ENCODE measurements at regions not wholly inside any gene's neighbourhood (a gene's known extent, or its start where the extent isn't known, plus 50 kb on each side); places are given as distances from the start of the nearest gene placed in this dataset.

- no peak overlapping the region for H3K27ac ChIP-seq
- CTCF ChIA-PET: no interaction called here
- no peak for DNase-seq (ENCODE audit: low spot score)
- POLR2A ChIA-PET (ENCODE audit: low non-redundant PET): no interaction called here
- TF ChIP-seq, protein P1, sequence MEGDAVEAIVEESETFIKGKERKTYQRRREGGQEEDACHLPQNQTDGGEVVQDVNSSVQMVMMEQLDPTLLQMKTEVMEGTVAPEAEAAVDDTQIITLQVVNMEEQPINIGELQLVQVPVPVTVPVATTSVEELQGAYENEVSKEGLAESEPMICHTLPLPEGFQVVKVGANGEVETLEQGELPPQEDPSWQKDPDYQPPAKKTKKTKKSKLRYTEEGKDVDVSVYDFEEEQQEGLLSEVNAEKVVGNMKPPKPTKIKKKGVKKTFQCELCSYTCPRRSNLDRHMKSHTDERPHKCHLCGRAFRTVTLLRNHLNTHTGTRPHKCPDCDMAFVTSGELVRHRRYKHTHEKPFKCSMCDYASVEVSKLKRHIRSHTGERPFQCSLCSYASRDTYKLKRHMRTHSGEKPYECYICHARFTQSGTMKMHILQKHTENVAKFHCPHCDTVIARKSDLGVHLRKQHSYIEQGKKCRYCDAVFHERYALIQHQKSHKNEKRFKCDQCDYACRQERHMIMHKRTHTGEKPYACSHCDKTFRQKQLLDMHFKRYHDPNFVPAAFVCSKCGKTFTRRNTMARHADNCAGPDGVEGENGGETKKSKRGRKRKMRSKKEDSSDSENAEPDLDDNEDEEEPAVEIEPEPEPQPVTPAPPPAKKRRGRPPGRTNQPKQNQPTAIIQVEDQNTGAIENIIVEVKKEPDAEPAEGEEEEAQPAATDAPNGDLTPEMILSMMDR (conservative IDR thresholded peaks at IDR 0.05; ENCODE audit: low read depth): no peak
These were observed 1730.2 kb downstream of the MRPL39 start for GRCh38 chr21:23876925-23877558.

DNA sequence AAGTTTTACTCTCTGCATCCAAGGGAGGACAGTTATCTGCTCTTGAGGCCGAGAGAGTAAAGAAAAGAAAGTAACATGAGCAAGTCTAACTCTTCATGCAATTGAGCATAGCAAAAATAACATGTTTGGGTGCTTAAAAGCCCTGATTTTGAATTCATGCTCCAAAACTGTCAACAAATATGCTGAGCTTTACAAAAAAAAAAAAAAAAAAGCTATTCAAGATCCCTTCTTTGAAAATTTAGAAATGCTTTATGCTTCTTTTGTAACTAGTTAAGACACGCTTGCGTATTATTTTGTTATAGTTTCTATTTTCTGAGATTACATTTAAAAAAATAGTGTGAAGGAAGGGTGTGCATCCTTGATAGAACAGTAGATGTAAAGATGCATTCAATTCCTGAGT, 1733.0 kb downstream of the MRPL39 start:
- TF ChIP-seq, protein P1 (conservative IDR thresholded peaks at IDR 0.05; ENCODE audit: low read depth): no peak
- no peak overlapping the region for H3K27ac ChIP-seq
- no peak for DNase-seq (ENCODE audit: low spot score)
- ChIA-PET CTCF (no interaction called here), POLR2A (ENCODE audit: low non-redundant PET) (no interaction called here)

GRCh38 chr21:23861911-23862504, 1745.3 kb downstream of the MRPL39 start:
- ChIA-PET CTCF (no interaction called here), POLR2A (ENCODE audit: low non-redundant PET) (no interaction called here)
- TF ChIP-seq, protein P1 (conservative IDR thresholded peaks at IDR 0.05; ENCODE audit: low read depth): no peak
- H3K27ac ChIP-seq: no peak overlapping the region
- no peak for DNase-seq (ENCODE audit: low spot score)

DNA sequence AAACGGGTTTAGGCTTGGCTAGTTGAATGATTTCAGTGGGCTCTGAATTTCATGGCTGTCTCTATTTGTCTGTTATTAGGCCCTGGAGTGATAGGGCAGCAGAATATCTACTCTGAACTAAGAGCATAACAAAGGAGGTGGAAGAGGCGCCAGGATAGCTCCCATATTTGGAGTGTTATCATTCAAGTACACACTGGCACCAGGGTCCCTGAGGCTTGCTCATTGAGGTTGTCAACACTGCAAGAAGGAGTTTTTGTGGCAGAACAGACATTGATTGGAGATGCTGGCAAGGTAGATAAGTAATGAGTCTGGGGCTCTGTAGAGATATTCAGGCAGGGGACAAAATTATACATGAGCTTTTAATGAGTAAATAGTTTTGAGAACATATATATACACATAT, 1748.4 kb downstream of the MRPL39 start:
- POLR2A ChIA-PET (ENCODE audit: low non-redundant PET): no interaction called here
- H3K27ac ChIP-seq: no peak overlapping the region
- TF ChIP-seq, protein P1 (conservative IDR thresholded peaks at IDR 0.05; ENCODE audit: low read depth): no peak
- CTCF ChIA-PET: no interaction called here
- DNase-seq (ENCODE audit: low spot score): no peak

DNA sequence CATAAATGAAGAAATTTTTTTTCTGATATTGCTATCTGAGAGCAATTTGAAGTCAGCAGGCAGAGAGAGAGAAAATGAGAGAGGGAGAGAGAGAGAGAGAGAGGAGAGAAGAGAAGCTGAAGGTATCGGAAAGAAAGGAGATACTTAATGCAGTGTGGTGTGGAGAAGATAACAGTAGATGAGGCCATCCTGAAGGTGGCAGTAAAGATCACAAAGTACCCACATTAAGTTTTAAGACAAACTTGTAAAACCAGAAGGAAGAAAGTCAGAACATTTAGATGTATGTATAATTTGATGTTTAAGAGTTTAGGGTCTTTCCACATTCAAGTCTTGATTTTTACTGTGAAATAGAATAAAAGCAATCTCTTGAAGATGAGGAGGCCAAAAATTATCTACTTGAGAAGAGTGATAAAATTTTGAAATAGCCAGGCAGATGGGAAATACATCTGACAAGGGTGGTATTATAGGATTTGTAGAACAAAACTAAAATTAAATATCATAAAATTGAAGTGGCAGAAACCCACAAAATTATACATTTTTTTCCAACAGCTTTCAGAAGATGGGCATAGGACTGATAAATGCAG, 1753.4 kb downstream of the MRPL39 start:
- TF ChIP-seq, protein P1 (conservative IDR thresholded peaks at IDR 0.05; ENCODE audit: low read depth): peak; percentile 38
- ChIA-PET POLR2A (ENCODE audit: low non-redundant PET) (no interaction called here), CTCF (interaction anchor here (0.5 to 1.3 kb wide), 6 partner anchors 10 to 1046 kb away, joined by 3 to 5 read pairs (median 4); no protein-coding TSS in a partner anchor)
- no peak overlapping the region for H3K27ac ChIP-seq
- DNase-seq (ENCODE audit: low spot score): peak; percentile 21

- DNase-seq (ENCODE audit: low spot score): no peak
- ChIA-PET POLR2A (ENCODE audit: low non-redundant PET) (no interaction called here), CTCF (no interaction called here)
These were observed 1769.7 kb downstream of the MRPL39 start for GRCh38 chr21:23837564-23837963.

More at GRCh38 chr21:23837564-23837963, 1769.7 kb downstream of the MRPL39 start:
- TF ChIP-seq, protein P1 (conservative IDR thresholded peaks at IDR 0.05; ENCODE audit: low read depth): no peak
- no peak overlapping the region for H3K27ac ChIP-seq

Data from RWPE1 (cell line).